BE2C (cell line): ENCODE measurements at regions not wholly inside any gene's neighbourhood (a gene's known extent, or its start where the extent isn't known, plus 50 kb on each side); places are given as distances from the start of the nearest gene placed in this dataset.

Experiments used
- DNase-seq: peaks from one replicate; pipeline ENCODE4 v3.0.0-alpha.2; 2020
- H3K27me3 ChIP-seq: fragments of 250-450 bp; sonication (Bioruptor Pico); 2 replicates; pipeline ENCODE4 v1.5.1; 2020; ENCODE audit warnings: mild to moderate bottlenecking
- H3K36me3 ChIP-seq: fragments of 250-450 bp; sonication (Bioruptor Pico); 2 replicates; pipeline ENCODE4 v1.5.1; 2020; ENCODE audit warnings: mild to moderate bottlenecking
- H3K4me1 ChIP-seq: fragments of 250-450 bp; sonication (Bioruptor Pico); 2 replicates; pipeline ENCODE4 v1.5.1; 2020
- H3K4me3 ChIP-seq: 2 replicates; pipeline ENCODE4 v1.5.1; 2011; ENCODE audit warnings: low read depth, low read length
- H3K9me3 ChIP-seq: fragments of 250-450 bp; sonication (Bioruptor Pico); 2 replicates; pipeline ENCODE4 v1.5.1; 2020
- CTCF ChIP-seq: IDR thresholded peaks from 2 replicates; pipeline ENCODE4 v1.5.1; 2012; ENCODE audit warnings: mild to moderate bottlenecking, low read depth, low read length

DNA sequence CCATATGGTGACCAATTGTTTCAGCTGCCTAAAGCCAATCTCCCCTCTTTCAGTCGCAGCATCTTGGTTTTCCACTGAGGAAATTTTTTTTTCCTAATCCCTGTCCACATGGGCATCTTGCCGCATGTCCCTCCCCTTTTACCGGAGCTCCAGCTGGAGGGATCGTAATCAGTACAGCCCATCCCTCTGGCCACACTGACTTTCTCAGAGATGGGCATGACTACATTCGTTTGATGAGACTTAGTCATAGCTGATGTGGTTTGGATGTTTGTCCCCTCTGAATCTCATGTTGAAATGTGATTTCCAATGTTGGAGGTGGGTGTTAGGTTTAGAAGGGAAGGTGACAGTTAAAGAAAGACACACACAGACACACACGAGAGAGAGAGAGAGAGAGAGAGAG lies 186.8 kb upstream of the CXCL12 start:
- Histone ChIP-seq H3K36me3 (no peaks in the 10 kb centered on the region), H3K9me3 (no peaks in the 10 kb centered on the region), H3K27me3 (no peaks in the 10 kb centered on the region), H3K4me1 (no peaks in the 10 kb centered on the region), H3K4me3 (no peak overlapping the region)
- no peak for DNase-seq
- no peak for TF ChIP-seq CTCF

DNA sequence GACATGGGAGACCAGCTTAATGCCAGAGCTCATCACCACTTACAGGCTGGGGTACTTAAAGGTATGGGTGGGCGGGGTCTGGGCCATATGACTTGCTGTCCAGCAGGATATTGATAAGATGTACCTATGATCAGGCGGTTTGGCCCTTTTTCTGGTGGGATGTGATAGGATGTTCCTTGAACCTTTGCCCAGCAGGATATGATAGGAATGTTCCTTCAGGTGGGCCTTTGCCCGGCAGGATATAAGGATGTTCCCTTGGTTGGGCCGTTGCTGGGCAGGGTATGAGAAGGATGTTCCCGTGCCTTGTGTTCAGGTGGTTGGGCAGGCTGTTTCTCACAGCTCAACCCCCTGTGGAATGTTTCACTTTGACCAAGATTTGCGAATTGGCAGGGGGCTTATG lies 187.2 kb upstream of the CXCL12 start:
- no peaks in the 10 kb centered on the region for H3K4me1 ChIP-seq
- H3K27me3 ChIP-seq, result no peaks in the 10 kb centered on the region
- H3K9me3 ChIP-seq, result no peaks in the 10 kb centered on the region
- H3K4me3 ChIP-seq, result no peak overlapping the region
- no peaks in the 10 kb centered on the region for H3K36me3 ChIP-seq
- TF ChIP-seq CTCF, result no peak
- no peak for DNase-seq

GRCh38 chr10:44573821-44574220 lies 188.9 kb upstream of the CXCL12 start:
- Histone ChIP-seq H3K4me1 (no peaks in the 10 kb centered on the region), H3K4me3 (no peak overlapping the region), H3K27me3 (no peaks in the 10 kb centered on the region), H3K9me3 (no peaks in the 10 kb centered on the region), H3K36me3 (no peaks in the 10 kb centered on the region)
- TF ChIP-seq CTCF, result no peak
- no peak for DNase-seq

GRCh38 chr10:44574596-44575480 lies 189.9 kb upstream of the CXCL12 start:
- TF ChIP-seq CTCF, result no peak
- Histone ChIP-seq H3K4me1 (no peaks in the 10 kb centered on the region), H3K4me3 (no peak overlapping the region), H3K9me3 (no peaks in the 10 kb centered on the region), H3K27me3 (no peaks in the 10 kb centered on the region), H3K36me3 (no peaks in the 10 kb centered on the region)
- no peak for DNase-seq

GRCh38 chr10:44575601-44576380 lies 190.9 kb upstream of the CXCL12 start:
- DNase-seq, result no peak
- no peak for TF ChIP-seq CTCF
- H3K9me3 ChIP-seq, result no peaks in the 10 kb centered on the region

More at GRCh38 chr10:44575601-44576380, 190.9 kb upstream of the CXCL12 start:
- H3K36me3 ChIP-seq, result no peaks in the 10 kb centered on the region
- H3K27me3 ChIP-seq, result no peaks in the 10 kb centered on the region
- H3K4me1 ChIP-seq, result no peaks in the 10 kb centered on the region
- H3K4me3 ChIP-seq, result no peak overlapping the region
